ENCODE measurements at regions not wholly inside any gene's neighbourhood (a gene's known extent, or its start where the extent isn't known, plus 50 kb on each side); places are given as distances from the start of the nearest gene placed in this dataset.
A peak's percentile ranks its signal among the peaks of the same experiment; 100 is the strongest.

GRCh38 chr11:43575913-43576310, 104.6 kb upstream of the HSD17B12 start:
- H3K4me3 ChIP-seq: peak overlapping the region in 1 of 4 donors; percentile 13
- peaks cover 23 to 36% of the 10 kb centered on the region in 2 donors for H3K4me1 ChIP-seq (replicated peaks in 1 of 2)
- peak overlapping the region in 1 of 5 donors; percentile 20 for H3K27ac ChIP-seq
- no peak for TF ChIP-seq CTCF (IDR thresholded peaks at IDR 0.05)
- TF ChIP-seq POLR2A (IDR thresholded peaks at IDR 0.05): no peak
- no peaks in the 10 kb centered on the region for H3K9me3 ChIP-seq (replicated peaks in 1 of 3)
- DNase-seq: no peak
- intact Hi-C loops (cut with DNase I): loop anchor here in 1 of 2 donors (10.0 kb wide), 3 partner anchors 129 to 279 kb away; no protein-coding TSS in a partner anchor
- peaks cover 76% of the 10 kb centered on the region for H3K27me3 ChIP-seq
- WGBS, 4 donors: 1 to 3% (median 2%) methylated on average over 11 of the region's 11 CpGs
- no peaks in the 10 kb centered on the region for H3K36me3 ChIP-seq (replicated peaks in 1 of 2)

GRCh38 chr11:43576320-43576802, 104.2 kb upstream of the HSD17B12 start:
- TF ChIP-seq POLR2A (IDR thresholded peaks at IDR 0.05) (no peak), CTCF (IDR thresholded peaks at IDR 0.05) (no peak)
- Histone ChIP-seq H3K4me1 (replicated peaks in 1 of 2) (peaks cover 23 to 40% of the 10 kb centered on the region in 2 donors), H3K27me3 (peaks cover 81% of the 10 kb centered on the region), H3K4me3 (peak overlapping the region in 1 of 4 donors; percentile 13), H3K36me3 (replicated peaks in 1 of 2) (no peaks in the 10 kb centered on the region), H3K27ac (peak overlapping the region in 1 of 5 donors; percentile 20), H3K9me3 (replicated peaks in 1 of 3) (no peaks in the 10 kb centered on the region)
- no peak for DNase-seq
- intact Hi-C loops (cut with DNase I): loop anchor here in 1 of 2 donors (10.0 kb wide), 3 partner anchors 128 to 278 kb away; no protein-coding TSS in a partner anchor
- 1 to 4% (median 3%) methylated on average over 11 of the region's 11 CpGs for WGBS, 4 donors

- DNase-seq: peak; percentile 40 to 71 (median 65)
- Histone ChIP-seq H3K27ac (no peak overlapping the region), H3K27me3 (peaks cover 87% of the 10 kb centered on the region), H3K36me3 (replicated peaks in 1 of 2) (no peaks in the 10 kb centered on the region), H3K4me3 (peak overlapping the region in 1 of 4 donors; percentile 13), H3K9me3 (replicated peaks in 1 of 3) (no peaks in the 10 kb centered on the region), H3K4me1 (replicated peaks in 1 of 2) (peaks cover 23 to 40% of the 10 kb centered on the region in 2 donors)
- WGBS, 4 donors: 2 to 3% (median 2%) methylated on average over 35 of the region's 35 CpGs
- intact Hi-C loops (cut with DNase I): loop anchor here in 1 of 2 donors (10.0 kb wide), 3 partner anchors 128 to 278 kb away; no protein-coding TSS in a partner anchor
- TF ChIP-seq CTCF (IDR thresholded peaks at IDR 0.05): peak; percentile 13 to 42 (median 30)
- TF ChIP-seq POLR2A (IDR thresholded peaks at IDR 0.05): no peak
Observed at GRCh38 chr11:43576803-43577521, 103.6 kb upstream of the HSD17B12 start.

- no peak for DNase-seq
- H3K9me3 ChIP-seq (replicated peaks in 1 of 3): no peaks in the 10 kb centered on the region
- 6 to 15% (median 8%) methylated on average over 17 of the region's 17 CpGs for WGBS, 4 donors
- intact Hi-C loops (cut with DNase I): loop anchor here in 1 of 2 donors (10.0 kb wide), 3 partner anchors 127 to 277 kb away; no protein-coding TSS in a partner anchor
- peak overlapping the region in 1 of 5 donors; percentile 26 for H3K27ac ChIP-seq
- TF ChIP-seq CTCF (IDR thresholded peaks at IDR 0.05) (no peak), POLR2A (IDR thresholded peaks at IDR 0.05) (no peak)
- H3K36me3 ChIP-seq (replicated peaks in 1 of 2): no peaks in the 10 kb centered on the region
- H3K4me3 ChIP-seq: no peak overlapping the region
- H3K4me1 ChIP-seq (replicated peaks in 1 of 2): peaks cover 23 to 40% of the 10 kb centered on the region in 2 donors
- H3K27me3 ChIP-seq: peaks cover 93% of the 10 kb centered on the region
Observed at GRCh38 chr11:43577566-43578264, 102.8 kb upstream of the HSD17B12 start.
